ENCODE measurements at regions not wholly inside any gene's neighbourhood (a gene's known extent, or its start where the extent isn't known, plus 50 kb on each side); places are given as distances from the start of the nearest gene placed in this dataset.

GRCh38 chr1:82718719-82719419 lies 918.1 kb downstream of the ADGRL2 start:
- no peak for DNase-seq

GRCh38 chr1:82710091-82710490 lies 909.4 kb downstream of the ADGRL2 start:
- DNase-seq = no peak

DNA sequence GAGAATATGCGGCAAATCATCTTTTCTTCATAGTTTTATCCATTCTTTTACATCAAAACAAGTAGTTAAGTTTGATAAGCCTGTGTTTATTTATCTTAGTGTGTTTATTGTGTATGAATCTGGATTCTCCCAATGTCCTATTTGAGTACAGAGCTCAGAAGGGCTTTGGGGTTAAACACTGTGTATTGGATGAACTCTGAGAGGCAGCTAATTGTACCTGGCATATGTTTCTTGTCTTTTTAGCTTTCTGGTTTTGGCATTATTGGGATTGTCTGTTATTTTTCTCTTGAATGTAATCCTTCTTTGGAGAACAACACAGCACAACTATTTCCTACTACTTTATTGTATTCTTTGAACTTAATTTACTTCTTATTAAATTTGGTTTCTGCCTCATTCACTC lies 906.9 kb downstream of the ADGRL2 start:
- no peak for DNase-seq

DNA sequence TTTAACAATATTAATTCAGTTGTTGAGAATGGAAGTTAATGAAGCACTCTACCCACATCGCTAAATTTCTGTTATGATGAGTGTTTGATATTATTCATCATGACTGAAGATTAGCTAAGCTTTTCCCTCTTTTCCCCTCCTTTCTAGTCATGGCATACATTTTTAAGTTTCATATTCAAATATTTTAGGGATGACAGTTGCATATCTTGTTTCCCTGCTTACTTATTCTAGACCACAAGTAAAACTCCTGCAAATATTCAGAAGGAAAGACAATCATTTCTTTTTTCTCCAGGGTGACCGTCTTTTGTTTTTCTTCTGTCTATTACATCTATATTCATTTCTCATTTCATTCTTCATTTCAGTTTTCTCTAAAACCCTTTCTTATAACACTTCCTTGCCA lies 906.0 kb downstream of the ADGRL2 start:
- no peak for DNase-seq

DNA sequence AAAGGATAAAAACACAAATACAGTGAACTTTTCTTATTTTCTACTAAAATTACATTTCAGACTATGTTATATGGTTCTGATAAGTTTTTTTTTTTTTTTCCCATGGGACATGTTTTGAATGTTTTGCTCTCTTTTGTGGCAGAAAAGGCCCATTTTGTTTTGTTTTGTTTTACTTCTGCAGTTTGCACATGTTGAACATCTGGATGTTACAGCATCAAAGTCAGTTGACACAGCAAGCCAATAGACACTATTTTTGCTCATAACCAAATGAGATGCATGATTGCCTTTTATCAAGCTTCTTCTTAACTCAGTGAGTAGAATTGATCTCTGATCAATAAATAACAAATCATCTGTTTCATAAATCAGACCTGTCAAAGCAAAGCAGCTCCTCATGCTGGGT lies 904.2 kb downstream of the ADGRL2 start:
- DNase-seq = no peak

DNA sequence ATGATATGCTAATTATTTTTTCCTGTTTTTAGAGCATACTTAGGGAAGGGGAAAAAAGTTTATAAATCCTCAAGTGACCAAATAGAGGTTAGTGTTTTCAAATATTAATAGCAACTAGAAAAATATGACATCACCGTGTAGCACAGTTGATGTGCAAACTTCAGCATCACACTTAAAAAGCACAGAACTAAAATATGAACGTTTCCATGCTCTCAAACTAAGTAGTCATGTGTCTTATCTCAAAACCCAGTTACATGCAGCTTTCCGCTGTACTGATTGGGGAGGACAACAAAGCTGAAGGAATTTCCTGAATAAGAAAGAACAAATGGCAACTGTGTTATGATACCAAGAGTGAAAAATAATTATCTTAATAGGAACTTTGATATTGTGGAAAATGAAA lies 903.7 kb downstream of the ADGRL2 start:
- DNase-seq = no peak

GRCh38 chr1:82703951-82704350 lies 903.2 kb downstream of the ADGRL2 start:
- no peak for DNase-seq

DNA sequence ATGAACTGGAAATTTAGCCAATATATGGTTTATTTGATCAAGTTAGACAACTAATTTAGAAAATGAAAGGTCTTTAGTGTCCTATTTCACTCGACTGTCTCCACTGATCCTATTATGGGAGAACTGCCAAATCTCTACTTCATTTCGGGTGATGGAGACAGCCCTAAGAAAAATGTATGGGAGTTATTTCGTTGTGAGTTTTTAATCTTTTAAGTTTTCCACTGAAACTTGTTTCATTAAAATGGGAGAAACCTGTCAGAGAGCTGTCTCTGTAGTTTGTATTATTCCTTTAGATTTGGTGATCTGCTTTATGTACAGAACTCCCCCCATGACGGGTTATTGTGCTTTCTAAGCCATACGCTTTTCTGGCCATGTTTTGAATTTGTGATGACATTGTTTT lies 899.7 kb downstream of the ADGRL2 start:
- DNase-seq = no peak

DNA sequence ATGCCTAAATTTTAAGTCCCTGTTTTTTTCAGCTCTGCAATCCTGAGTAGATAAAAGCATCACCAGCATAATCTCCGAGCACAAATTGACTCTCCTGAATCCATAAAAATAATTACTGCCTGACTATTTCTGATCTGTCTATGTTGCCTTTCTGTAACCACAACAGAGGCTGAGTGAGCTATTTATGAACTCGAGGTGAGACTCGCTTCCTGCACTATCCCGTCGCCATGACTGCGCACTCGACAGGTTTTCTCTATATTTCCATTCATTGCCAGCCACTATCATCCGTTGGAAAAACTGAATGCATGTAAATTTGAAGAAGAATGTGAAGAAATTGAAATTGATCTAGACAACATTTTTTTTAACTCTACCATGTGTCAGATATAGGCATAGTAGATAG lies 897.2 kb downstream of the ADGRL2 start:
- DNase-seq = no peak

- no peak for DNase-seq
These were observed 894.7 kb downstream of the ADGRL2 start for GRCh38 chr1:82695443-82695842.

DNA sequence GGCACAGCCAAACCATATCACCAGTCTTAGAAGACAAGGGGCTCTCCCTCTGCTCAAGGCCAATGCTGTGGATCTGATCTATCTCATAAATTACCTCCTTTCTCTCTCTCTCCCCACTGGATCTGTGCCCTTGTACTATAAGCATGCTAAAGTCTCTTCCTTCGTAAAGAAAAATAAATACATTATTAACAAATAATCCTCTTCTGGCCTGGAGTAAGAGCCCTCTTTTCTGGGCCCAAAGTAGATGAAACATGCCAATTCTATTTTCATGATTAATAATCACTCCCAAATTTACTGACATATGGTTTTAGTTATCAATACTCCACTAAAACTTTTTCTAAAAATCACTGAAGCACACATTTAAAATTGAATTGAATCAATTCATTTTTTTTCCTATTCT lies 889.7 kb downstream of the ADGRL2 start:
- DNase-seq = no peak

- no peak for DNase-seq
These were observed 888.5 kb downstream of the ADGRL2 start for GRCh38 chr1:82689217-82689616.

DNA sequence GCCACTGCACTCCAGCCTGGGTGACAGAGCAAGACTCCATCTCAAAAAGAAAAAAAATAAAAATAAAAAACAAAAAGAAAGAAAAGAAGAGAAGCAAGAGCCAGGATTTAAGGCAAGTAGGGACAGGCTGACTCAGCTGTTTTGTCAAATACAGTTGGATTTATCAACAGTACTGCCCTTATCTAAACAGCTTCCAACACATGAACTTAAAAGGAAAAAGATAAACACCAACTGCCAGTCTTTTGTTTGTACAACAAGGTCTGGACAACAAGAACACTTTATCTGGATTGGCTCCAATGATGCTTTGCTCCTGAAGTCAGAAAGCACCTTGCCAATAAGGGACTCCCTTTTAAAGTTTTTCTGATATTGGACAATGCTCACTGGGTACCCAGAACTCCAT lies 886.0 kb downstream of the ADGRL2 start:
- no peak for DNase-seq

- no peak for DNase-seq
These were observed 846.2 kb downstream of the ADGRL2 start for GRCh38 chr1:82646888-82647287.

- no peak for DNase-seq
These were observed 845.6 kb downstream of the ADGRL2 start for GRCh38 chr1:82646336-82646735.

GRCh38 chr1:82644186-82644915 lies 843.6 kb downstream of the ADGRL2 start:
- DNase-seq = no peak

GRCh38 chr1:82640352-82640751 lies 839.6 kb downstream of the ADGRL2 start:
- DNase-seq = no peak

DNA sequence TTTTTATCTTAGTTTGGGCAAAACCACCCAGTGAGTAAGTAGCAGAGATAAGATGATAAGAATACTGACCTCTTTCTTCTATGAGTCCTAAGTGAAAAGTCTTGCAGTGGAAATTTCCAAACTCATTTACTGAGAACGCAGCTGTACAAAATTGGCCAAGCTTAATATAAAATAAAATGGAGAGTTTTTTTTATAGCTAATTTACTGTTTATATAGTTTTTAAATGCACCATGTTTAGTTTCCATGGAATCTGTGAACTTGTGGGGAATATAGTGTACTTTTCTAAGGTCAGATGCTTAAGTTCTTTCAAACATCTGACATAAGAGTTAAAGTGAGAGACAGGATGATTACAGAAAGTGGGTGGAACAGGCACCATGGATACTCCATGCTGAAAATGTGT lies 833.5 kb downstream of the ADGRL2 start:
- DNase-seq = no peak

DNA sequence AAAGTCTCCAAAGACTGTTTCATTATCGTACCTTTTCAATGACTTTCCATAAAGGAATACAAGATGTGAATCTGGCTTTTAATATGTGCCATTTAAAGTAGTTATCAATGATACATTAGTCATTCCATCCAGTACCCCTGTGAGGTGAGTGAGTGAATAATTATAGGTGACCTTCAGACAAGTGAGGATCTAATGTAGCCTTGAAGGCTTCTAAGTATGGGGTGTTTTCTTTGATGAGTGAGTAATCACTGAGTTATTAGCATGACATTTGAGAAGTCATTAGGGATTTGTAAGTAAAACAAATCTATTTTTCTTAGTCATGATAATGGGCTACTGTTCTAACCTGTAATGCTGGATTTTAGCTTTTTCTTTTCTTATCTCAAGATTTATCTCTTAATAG lies 831.4 kb downstream of the ADGRL2 start:
- DNase-seq = no peak

- no peak for DNase-seq
These were observed 828.2 kb downstream of the ADGRL2 start for GRCh38 chr1:82628887-82629286.

- DNase-seq = no peak
These were observed 824.8 kb downstream of the ADGRL2 start for GRCh38 chr1:82625537-82625936.

DNA sequence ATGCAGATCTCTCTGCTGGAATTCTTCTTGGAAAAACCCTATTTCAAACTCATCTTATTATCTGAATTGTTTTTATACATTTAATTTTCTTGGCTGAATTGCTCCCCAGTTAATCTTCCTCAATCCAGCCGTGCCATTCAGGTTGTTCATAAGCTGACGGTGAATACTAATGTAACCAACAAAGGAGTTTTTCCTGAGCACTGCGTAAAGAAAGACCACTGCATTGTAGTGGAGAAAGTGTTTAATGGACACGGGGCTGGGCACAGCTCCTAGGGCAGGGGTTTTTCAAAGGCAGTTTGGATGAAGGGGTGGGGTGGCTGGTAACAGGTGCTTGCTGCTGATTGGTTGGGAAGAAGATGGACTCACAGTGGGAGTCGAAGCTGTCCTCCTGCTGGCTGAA lies 820.3 kb downstream of the ADGRL2 start:
- DNase-seq = no peak

GRCh38 chr1:82614090-82614489 lies 813.4 kb downstream of the ADGRL2 start:
- DNase-seq = no peak

GRCh38 chr1:82612986-82613385 lies 812.3 kb downstream of the ADGRL2 start:
- no peak for DNase-seq

GRCh38 chr1:82606546-82606945 lies 805.8 kb downstream of the ADGRL2 start:
- no peak for DNase-seq

Data from NK-92 treated with Interleukin-12 subunit alpha and Interleukin-12 subunit beta, amount 100 ng/mL, for 24 hours (cell line).